NCI-H128 (cell line): ENCODE measurements at regions not wholly inside any gene's neighbourhood (a gene's known extent, or its start where the extent isn't known, plus 50 kb on each side); places are given as distances from the start of the nearest gene placed in this dataset.

ENCODE experiments used
- DNase-seq: peaks from one replicate; lab custom pipeline; 2025; ENCODE audit not compliant: unreplicated experiment; lab: John Stamatoyannopoulos, UW

DNA sequence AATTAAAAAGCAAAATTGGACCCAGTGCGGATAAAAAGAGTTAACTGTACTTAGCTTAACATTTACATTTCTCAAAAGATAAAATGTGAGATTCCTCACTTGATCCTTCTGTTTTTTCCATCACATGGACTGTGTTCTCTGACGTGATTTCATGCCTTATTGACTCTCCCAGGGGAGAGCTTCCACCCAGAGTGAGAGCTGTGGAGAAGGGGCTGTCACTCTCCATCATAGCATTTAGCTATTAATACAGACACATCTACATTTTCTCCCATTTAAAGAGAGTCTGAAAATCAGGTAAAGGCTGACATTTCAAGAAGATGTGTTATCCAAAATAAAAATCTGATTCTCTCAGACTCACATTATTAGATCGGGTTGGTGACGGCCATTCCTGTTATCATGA, 493.8 kb downstream of the FBXO15 start:
- DNase-seq, result no peak

DNA sequence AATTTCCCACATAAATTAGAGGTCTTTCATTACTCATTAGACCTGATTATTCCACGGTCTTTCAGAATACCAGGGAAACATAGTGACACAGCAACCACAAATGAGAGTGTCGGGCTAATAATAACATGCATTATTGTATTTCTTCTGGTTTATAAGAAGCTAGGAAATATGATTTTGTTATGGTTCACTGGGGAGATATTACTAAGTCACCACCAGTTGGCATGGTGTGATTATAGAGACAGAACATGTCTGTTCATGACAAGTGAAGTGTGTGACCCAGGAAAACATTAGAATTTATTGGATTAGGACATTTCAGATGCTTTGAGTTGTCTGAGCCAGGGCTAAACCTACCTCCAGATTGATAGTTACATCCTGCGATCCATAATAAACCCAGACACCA, 494.4 kb downstream of the FBXO15 start:
- DNase-seq, result no peak

DNA sequence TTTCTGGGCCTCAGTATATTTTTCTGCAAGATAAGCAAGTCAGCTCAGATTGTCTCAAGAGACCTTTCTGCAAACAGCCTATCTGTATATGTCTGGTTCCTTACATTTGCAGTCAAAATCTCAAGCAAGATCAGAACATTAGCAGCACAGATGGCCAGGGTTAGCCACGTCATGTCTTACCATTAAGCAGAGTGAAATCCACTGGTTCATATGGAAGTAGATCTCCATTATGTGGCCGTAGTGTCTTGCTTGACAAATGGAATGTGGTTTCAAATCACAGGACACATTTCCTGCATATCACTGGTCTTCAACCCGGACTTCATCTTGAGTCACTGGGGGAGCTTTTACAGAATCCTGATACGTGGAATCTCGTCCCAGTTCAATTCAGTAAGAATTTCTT, 500.2 kb downstream of the FBXO15 start:
- no peak for DNase-seq

DNA sequence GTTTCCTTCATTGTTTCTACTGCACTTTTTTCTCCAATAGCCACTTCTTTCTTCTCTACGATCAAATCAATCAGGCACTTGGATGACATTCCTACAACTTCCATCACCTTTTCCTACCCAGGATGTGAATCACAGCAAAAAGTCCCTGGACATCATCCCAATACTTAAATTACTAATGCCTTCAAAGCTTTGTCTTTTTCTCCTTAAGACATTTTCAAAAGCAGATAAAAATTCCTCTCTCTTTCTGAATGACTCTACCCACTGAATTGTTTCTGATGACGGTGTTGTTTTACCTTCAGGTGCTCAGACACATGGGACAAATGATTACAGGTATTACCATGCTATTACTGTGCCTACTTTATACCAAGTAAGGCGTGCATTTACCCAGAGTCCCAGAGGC, 500.9 kb downstream of the FBXO15 start:
- no peak for DNase-seq

DNA sequence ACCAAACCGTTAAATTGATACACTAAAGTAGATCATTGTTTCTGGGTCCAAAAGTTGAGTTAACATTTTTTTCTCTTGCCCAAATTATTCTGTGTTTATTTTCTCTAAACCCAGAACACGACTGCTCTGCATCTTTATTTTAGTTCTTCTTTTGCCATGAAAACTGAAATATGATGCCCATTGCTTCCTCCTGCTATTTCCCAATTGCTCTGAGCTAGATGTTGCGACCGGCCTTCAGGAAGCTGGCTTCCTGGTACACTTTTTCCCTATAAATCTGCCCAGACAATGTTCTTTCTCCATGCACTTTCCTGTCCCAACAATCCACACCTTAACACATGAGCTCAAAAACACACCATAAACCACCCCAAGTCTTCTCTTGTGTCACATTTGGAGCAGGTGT, 501.4 kb downstream of the FBXO15 start:
- no peak for DNase-seq

DNA sequence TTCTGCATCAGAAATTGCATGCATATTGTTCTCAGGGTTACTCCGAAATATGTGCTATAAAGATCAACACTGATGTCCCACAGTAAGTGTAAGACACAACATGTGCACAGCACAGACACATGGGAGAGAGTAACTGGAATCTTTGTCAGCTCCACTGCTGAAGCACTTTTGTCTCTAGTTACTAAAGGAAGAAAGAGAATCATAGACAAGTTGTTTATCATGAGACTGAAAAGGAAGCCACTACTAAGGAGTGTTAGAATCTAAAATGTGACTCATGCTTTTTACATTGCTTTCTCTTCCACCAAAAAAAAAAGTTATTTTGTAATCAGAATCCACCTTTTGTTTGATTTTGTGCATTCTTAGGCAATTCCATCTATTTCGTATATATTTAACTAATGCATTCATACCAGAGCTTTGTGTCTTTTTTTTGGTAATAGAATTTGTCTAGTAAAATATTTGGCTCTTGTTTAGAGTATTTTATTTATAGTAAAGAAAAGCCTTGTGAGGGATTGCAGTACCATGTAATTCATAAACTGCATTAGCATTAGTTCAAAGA, 502.4 kb downstream of the FBXO15 start:
- no peak for DNase-seq

DNA sequence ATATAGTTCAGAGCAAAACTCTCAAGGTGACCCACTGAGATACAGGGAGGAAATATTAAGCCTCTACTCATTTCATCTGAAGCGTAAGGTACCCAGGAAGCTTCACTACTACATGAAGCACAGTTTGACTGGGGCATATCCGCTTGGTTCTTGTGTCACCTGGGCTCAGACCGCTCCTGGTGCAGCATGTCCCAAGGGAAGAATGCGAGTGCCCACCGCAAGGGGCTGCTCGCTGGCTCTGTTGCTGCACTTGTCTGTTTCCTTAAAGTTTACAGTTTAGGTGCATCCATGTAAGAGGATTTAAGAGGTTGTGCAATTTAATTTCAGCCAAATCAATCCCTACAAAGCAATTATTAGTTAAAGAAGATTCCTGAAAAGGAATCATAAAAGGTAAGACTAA, 507.8 kb downstream of the FBXO15 start:
- DNase-seq, result no peak

DNA sequence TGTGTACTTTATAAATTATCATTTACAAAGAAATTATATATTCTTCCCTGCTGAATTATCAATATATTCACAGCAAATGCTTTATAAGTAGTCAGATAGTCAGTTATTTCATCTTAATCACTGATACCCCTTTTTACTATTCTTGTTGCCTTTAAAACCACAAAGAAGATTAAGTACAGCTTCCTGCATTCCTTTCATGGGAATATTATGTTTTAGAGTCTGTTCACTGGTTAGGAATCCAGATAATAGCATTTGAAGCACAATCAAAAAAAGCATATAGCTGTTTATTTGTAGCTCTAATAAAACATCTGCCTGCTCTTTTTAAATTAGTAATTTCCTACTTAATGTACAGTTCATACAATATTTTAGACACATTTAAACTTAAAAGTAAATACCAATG, 508.9 kb downstream of the FBXO15 start:
- no peak for DNase-seq

DNA sequence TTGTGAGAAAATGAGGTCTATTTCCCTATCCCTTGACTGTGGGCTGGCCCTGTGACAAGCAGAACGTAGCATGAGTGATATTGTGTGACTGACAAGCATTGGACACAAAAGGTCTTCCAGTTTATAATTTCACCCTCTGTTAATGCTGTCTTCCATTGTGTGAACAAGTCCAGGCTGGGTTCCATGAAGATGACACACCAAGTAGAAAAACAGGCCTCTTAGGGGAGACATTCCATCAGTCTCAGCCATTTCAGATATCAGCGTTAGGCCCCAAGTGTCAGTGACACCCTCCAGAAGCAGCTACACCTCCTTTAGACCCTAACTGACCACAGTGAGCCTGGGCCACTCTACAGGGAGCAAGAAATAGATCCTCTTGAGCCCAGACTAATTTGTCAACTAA, 511.3 kb downstream of the FBXO15 start:
- no peak for DNase-seq

DNA sequence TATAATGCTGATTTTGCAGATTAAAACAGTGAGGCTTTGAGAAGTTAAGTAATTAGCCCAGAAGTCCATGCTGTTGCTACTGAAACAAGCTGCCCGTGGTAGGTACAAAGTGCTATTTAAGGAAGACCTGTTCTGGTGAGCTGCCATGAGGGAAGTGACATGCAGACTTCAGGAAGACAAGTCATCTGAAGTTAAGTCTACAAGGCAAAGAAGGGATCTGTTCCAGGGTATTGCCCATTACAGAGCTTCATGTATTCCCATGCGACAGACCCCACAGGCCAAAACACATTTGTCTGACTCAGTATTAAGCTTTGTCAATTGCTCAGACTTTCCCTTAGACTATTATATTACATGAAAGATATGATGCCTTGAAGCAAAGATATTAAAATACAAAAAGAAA, 520.8 kb downstream of the FBXO15 start:
- no peak for DNase-seq

DNA sequence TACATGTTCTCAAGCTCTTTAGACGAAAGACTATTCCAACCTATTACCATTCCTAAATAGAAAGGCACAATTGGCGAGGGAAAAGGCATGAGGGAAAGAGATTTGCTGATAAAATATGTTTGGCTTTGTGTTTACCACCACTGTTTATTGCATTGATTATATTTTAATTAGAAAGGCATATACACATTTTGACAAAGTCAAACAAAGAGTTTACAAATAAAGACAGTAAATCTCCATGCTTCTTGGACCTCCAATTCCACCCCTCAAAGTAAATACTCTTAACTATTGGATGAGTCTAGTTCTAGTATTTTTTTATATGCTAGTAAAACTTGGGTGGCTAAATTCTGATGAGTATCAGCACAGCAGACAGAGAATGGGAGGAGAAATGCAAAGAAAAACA, 521.4 kb downstream of the FBXO15 start:
- no peak for DNase-seq

DNA sequence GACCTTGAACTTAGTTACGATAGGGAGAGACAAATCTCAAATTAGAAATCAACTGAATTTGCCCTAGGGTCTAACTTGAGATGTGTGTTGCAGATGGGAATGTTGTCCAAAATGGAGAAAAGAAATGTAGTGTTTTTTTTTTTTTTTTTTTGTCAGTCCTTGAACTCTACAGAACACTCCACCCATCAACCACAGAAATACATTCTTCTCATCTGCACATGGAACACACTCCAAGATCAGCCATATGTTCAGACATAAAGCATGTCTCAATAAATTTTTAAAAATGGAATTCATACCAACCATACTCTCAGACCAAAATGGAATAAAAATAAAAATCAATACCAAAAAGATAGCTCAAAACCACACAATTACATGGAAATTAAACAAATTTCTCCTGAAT, 526.5 kb downstream of the FBXO15 start:
- no peak for DNase-seq

DNA sequence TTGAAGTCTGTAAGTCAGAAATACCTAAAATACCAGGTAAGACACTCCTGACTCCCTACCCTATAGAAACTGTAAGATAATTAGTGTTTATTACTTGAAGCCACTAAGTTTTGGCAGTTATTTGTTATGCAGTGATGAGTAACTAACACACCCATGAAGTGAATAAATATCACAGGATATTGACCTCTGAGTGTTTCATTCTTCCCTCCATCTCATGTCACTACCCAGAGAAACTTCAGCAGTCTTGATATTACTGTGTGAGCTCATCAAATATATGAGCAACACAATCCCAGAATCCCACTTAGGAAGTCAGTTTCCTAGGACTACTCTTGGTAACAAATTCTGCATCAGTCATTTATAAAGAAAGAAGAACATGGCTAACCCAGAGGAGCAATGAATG, 529.7 kb downstream of the FBXO15 start:
- no peak for DNase-seq

DNA sequence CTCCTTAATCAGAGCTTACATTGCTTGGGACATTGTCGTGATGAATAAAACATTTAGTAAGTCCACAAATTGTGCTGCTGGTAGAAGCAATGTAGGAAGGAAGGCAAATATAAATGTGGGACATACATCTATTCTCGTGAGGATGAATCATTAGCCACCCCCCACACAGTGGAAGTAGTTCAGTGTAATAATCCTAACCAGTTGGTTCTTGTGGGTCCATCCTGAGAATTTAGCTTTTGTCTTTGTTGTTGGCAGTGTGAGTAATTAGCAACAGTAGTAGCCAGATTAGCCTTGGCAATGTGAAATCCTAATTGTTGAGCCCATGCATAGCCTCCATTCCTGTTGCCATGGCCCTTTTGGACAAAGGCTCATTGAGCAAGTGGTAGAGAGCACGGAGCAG, 532.1 kb downstream of the FBXO15 start:
- no peak for DNase-seq

DNA sequence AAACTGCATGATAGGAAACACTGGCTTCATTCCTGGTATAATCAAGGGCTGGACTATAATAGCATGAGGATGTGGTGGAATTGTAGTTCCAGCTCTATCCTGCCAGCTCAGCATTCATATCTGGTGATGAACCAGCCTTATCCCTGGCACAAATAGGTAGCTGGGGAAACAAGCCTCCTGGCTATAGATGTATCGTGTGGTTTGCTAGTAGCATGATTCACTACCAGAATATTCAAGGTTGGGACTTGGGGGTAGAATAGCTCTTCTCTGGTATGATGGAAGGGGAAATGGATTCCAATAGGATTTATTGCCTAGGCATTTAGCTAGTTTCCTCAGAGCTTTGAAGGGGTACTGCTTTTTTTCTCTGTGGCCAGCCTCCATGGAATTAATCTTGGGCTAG, 532.8 kb downstream of the FBXO15 start:
- DNase-seq, result no peak

DNA sequence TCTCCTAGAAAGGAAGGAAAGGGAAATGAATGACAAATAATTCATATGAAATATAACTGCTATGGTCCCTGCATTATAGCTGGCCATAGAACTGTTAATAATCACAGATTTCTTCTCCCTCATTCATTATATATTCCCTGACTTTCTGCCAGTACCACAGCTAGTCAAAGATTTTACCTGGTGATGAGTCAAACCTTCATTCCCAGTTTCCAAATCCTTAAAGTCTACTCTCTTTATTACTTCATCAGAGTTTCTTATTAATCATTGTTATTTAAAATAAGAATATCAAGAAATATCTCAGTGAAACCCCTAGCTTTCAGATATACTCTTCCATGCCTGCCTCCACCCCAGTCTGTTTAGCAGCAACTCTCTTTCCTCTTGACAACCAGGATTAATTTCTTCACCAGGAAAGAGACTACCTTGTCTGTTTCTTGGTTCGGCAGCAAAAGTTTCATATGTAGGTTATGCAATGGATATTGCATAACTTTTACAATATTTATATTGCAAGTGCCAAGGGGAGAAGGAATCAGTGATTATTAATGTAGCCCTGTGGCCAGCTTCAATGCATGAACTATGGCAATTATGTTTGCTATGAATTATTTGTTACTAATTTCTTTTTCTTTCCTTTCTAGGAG, 533.8 kb downstream of the FBXO15 start:
- DNase-seq, result no peak

DNA sequence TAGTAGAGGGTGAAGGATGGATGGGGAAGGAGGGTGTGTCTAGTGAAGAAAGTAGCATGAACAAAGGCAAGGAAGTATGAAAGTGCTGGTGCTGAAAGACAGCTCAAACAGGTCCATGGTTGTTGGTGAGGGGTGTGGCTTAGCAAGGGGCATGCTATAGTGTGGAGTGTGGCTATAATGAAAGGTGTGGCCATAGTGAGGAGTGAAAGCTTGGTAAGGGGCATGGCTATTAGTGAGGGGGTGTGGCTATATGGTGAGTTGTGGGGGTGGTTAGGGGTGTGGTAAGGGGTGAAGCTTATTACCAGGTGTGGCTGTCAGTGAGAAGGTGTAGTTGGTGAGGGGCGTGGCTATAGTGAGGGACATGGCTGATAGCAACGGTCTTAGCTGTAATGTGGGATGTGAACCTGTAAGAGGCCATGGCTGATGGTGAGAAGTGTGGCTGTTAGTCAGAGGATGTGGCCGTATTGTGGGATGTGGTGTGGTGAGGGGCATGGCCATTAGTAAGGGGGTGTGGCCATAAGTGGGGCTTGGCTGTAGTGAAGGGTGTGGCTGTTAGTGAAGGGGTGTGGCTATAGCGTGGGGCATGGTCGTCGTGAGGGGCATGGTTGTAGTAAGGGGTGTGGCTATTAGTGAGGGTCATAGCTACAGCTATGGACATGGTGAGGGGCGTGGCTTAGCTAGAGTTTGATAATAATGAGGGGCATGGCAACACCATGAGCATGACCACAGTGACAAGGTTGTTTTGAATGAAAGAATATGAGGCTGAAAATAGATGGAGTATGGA, 549.6 kb downstream of the FBXO15 start:
- DNase-seq, result no peak

DNA sequence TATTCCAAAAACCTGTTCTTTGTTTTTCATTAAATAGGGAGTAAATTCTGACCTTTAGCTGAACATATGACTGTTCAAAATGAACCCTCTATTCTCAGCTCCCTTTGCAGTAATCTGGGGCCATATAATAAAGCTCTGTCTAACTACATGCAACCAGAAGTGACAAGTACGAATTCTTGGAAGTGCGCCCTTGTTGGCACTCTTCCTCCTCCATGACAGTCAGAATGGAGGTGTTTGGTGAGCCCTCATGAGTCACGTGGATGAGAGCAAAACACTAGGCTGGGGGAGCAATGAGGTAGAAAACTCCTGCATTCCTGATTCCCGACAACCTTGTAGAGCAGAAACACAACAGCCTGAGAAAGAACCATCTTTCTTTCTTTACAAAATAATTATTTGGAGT, 552.9 kb downstream of the FBXO15 start:
- no peak for DNase-seq

DNA sequence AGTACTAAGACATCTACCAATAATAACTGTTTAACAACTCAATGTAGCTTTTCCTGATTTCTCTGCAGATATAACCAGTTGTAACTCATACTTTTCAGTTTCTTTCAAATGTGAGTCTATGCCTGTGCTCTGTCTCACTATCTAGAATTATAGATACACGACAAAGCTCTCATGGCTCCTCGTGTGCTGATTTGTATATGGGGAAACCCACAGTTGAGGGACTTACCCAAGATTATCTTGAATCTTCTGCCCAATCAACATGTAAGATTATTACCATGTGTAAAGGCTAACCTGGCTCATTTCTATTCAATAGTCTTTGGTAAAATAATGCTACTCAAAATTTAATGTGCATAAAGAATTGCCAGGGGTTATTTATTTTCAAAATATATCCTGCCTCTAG, 554.4 kb downstream of the FBXO15 start:
- no peak for DNase-seq

DNA sequence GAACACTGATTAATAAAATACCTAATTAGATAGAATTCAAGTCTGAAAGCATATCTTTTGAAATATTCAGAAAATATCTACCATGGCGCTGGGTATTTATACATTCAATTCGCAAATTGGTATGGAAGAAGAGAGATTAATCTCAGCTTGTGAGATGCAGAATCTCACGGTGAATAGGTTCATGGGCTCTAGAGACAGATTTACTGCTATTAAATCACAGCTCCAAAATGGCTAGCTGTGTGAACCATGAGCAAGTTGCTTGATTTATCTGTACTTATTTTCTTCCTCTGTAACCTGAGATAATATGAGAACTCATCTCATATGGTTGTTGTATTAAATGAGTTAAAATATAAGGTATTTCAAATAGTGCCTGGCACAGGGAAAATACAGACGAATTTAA, 556.7 kb downstream of the FBXO15 start:
- no peak for DNase-seq

DNA sequence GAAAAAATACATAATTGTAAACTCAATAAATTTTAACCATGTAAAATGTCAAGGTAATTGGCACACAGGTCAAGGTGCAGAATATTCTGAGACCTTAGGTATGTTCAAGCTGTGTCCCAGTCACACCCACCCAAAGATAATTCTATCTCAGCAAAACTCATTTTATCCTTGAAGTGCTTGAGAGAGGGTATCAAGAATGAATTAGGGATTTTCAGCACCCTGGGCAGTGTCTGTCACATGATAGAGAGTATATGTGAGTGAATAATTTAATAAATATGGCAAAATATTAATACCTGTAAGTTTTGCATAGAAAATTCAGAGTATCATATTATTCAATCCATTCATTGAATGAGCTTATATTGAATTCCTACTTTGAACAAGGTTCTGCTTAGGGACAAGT, 567.9 kb downstream of the FBXO15 start:
- no peak for DNase-seq

DNA sequence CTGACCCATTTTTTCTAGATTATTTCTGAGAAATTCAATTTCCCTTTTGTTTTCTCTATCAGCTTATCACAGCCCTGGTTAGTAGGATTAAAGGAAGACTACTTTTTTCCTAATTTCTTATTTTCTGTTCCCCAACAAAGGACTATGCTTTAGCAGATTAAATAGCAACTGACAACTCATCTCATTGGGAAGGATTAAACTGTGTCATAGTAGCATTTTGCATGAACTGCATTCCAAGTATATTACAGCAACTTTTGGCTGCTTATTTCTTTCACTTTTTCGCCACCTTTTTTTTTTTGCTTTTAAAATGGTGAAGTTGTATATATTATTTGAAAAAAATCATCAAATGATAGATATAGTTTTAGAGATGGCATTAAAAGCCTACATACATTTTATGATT, 570.3 kb downstream of the FBXO15 start:
- DNase-seq, result no peak
